Chondrocyte (in vitro differentiated cells): ENCODE measurements at regions not wholly inside any gene's neighbourhood (a gene's known extent, or its start where the extent isn't known, plus 50 kb on each side); places are given as distances from the start of the nearest gene placed in this dataset.

Experiments
- DNase-seq: peaks from one replicate; pipeline ENCODE4 v3.0.0; 2021; ENCODE audit warnings: mixed read lengths, low spot score
- H3K27ac Mint-ChIP-seq: one replicate; pipeline ENCODE4 v1.8.0; 2021; ENCODE audit warnings: mild to moderate bottlenecking, moderate library complexity, mixed read lengths; ENCODE audit not compliant: unreplicated experiment
- H3K27me3 Mint-ChIP-seq: 2 replicates; pipeline ENCODE4 v1.8.0; 2021; ENCODE audit warnings: low read depth, mixed read lengths
- H3K36me3 Mint-ChIP-seq: 2 replicates; pipeline ENCODE4 v1.8.0; 2021; ENCODE audit warnings: low read depth, mixed read lengths
- H3K4me1 Mint-ChIP-seq: 2 replicates; pipeline ENCODE4 v1.8.0; 2021; ENCODE audit warnings: low read depth, mild to moderate bottlenecking, mixed read lengths
- H3K4me3 Mint-ChIP-seq: one replicate; pipeline ENCODE4 v1.8.0; 2021; ENCODE audit warnings: mild to moderate bottlenecking, moderate library complexity, mixed read lengths; ENCODE audit not compliant: unreplicated experiment
- H3K9me3 Mint-ChIP-seq: 2 replicates; pipeline ENCODE4 v1.8.0; 2021; ENCODE audit warnings: low read depth, mixed read lengths
- TF ChIP-seq, protein P1 (sequence below): fragments of 200-600 bp; sonication (generic); IDR thresholded peaks from 2 replicates; pipeline ENCODE4 v1.5.0; 2021; ENCODE audit warnings: antibody characterized with exemption, mild to moderate bottlenecking, moderate library complexity

DNA sequence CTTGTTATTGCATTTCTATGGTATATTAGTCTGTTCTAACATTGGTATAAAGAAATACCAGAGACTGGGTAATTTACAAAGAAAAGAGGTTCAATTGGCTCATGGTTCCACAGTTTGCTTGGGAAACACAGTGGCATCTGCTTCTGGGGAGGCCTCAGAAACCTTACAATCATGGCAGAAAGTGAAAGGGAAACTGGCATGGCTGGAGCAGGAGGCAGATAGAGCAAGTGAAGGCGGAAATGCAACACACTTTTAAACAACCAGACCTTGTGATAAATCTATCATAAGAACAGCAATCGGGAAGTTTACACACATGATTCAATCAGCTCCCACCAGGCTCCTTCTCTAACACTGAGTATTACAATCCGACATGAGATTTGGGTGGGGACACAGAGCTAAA is 346.6 kb upstream of the GNPDA2 start:
- no peak overlapping the region for H3K4me3 Mint-ChIP-seq

DNA sequence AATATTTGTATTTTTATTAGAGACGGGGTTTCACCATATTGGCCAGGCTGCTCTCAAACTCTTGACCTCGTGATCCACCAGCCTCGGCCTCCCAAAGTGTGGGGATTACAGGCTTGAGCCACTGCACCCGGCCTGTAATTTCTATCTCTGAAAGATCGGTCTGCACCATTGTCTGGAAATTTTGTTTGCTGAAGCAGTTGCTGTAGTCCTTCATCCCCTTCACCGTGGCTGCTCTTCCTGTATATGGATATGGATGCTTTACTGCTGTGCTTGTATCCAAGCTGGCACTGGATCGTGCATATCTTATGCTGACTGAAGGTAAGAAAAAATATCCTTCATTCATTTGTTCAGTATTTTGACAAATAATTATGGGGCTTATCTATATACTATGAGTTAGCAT is 338.4 kb upstream of the GNPDA2 start:
- Mint-ChIP-seq H3K36me3 (no peaks in the 10 kb centered on the region), H3K4me3 (no peak overlapping the region), H3K9me3 (peaks cover 24% of the 10 kb centered on the region), H3K4me1 (no peaks in the 10 kb centered on the region), H3K27ac (no peak overlapping the region), H3K27me3 (no peaks in the 10 kb centered on the region)
- TF ChIP-seq, protein P1, sequence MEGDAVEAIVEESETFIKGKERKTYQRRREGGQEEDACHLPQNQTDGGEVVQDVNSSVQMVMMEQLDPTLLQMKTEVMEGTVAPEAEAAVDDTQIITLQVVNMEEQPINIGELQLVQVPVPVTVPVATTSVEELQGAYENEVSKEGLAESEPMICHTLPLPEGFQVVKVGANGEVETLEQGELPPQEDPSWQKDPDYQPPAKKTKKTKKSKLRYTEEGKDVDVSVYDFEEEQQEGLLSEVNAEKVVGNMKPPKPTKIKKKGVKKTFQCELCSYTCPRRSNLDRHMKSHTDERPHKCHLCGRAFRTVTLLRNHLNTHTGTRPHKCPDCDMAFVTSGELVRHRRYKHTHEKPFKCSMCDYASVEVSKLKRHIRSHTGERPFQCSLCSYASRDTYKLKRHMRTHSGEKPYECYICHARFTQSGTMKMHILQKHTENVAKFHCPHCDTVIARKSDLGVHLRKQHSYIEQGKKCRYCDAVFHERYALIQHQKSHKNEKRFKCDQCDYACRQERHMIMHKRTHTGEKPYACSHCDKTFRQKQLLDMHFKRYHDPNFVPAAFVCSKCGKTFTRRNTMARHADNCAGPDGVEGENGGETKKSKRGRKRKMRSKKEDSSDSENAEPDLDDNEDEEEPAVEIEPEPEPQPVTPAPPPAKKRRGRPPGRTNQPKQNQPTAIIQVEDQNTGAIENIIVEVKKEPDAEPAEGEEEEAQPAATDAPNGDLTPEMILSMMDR: no peak
- no peak for DNase-seq

More for the DNA sequence above, 346.6 kb upstream of the GNPDA2 start:
- Mint-ChIP-seq H3K9me3 (peaks cover 10% of the 10 kb centered on the region), H3K4me1 (no peaks in the 10 kb centered on the region), H3K27me3 (no peaks in the 10 kb centered on the region), H3K27ac (no peak overlapping the region), H3K36me3 (no peaks in the 10 kb centered on the region)
- no peak for DNase-seq
- TF ChIP-seq, protein P1: no peak

DNA sequence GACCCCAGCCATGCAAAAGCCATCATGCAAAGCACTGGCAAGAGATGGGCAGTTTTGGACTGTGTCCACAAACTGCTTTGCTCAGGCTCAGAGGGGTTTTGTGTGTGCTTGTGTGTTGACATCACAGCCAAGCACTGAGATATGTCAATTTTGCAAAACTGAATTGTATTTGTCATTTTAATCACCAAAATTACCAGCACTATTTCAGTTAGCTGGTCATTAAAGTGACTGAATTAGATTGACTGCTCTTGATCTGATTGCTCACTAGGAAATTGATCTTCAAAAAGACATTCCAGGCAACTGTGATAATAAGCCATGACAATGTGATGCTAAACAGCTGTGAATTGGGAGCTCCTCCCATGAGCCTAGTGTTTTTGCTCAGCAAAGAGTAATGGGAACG is 337.3 kb upstream of the GNPDA2 start:
- Mint-ChIP-seq H3K4me1 (no peaks in the 10 kb centered on the region), H3K9me3 (peaks cover 19% of the 10 kb centered on the region), H3K27ac (no peak overlapping the region), H3K27me3 (no peaks in the 10 kb centered on the region), H3K36me3 (no peaks in the 10 kb centered on the region), H3K4me3 (no peak overlapping the region)
- DNase-seq: no peak
- TF ChIP-seq, protein P1: no peak

DNA sequence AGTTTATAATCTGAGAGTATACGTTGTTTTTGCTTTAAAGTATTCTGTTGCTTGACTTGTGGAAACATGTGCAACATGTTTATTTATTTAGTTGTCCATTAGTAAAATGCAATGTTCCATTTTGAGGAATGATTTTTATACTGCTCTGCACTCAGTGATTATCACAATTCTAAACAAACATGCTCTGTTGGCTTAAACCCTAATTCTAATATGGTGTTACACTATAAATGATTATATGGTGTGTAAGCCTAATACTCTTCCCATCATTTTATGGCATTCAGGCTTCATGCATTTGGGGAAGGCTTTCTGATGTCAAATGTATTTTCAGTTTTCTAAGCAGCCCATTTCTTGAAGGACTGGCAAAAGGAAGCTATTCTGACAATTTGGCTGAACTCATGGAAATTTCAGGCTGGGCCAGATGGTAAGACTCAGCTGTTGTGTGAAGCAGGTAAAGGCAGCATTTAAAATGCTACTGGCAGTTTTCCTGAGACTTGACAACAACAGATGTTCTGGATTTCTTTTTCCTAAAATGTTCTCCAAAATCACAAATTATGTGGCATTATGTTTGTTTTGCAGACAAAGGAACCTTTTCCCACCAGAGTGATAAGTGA is 336.7 kb upstream of the GNPDA2 start:
- TF ChIP-seq, protein P1: no peak
- Mint-ChIP-seq H3K4me1 (no peaks in the 10 kb centered on the region), H3K27me3 (no peaks in the 10 kb centered on the region), H3K9me3 (peaks cover 17% of the 10 kb centered on the region), H3K4me3 (no peak overlapping the region), H3K36me3 (no peaks in the 10 kb centered on the region), H3K27ac (no peak overlapping the region)
- DNase-seq: no peak

DNA sequence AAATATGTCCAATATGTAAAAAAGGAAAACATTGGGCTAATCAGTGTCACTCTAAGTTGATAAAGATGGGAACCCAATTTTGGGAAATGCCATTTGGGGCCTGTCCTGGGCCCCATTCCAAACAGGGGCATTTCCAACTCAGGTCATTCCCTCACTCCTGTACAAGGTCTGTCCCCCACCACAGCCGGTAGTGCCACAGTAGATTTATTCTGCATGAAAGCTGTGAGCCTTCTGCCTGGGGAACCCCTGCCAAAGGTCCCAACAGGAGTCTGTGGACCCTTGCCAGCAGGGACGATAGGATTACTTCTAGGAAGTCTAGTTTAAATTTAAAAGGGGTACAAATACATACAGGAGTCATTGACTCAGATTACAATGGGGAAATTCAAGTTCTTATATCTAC is 317.6 kb upstream of the GNPDA2 start:
- Mint-ChIP-seq H3K36me3 (no peaks in the 10 kb centered on the region), H3K4me1 (no peaks in the 10 kb centered on the region), H3K27me3 (peaks cover 4% of the 10 kb centered on the region), H3K4me3 (no peak overlapping the region), H3K9me3 (peaks cover 22% of the 10 kb centered on the region), H3K27ac (no peak overlapping the region)
- TF ChIP-seq, protein P1: no peak
- DNase-seq: peak; percentile 34
